GM12878 (cell line): ENCODE measurements at regions not wholly inside any gene's neighbourhood (a gene's known extent, or its start where the extent isn't known, plus 50 kb on each side); places are given as distances from the start of the nearest gene placed in this dataset.

ENCODE experiments used
- CTCF ChIP-seq, 3 experiments: IDR thresholded peaks in 2 of 3; conservative IDR thresholded peaks in 1 of 3; 2 replicates each; pipeline ENCODE4 v1.5.1; 2011; ENCODE audit warnings: low read depth in 3 of 3, low read length in 3 of 3, mild to moderate bottlenecking in 3 of 3, control low read depth in 2 of 3, moderate library complexity in 2 of 3, inconsistent platforms in 1 of 3, mixed read lengths in 1 of 3; ENCODE audit not compliant: control insufficient read depth in 2 of 3, insufficient read depth in 1 of 3; ENCODE audit errors: extremely low read depth in 1 of 3
- E2F4 ChIP-seq: IDR thresholded peaks from 2 replicates; pipeline ENCODE4 v1.6.1; 2012; ENCODE audit warnings: low read depth, low read length, improper control_type of control experiment
- EP300 ChIP-seq, 2 experiments: fragments of 150-350 bp in 1 of 2; IDR thresholded peaks; 2 replicates each; pipeline ENCODE4 v1.6.1; 2011 to 2012; ENCODE audit warnings: low read depth in 2 of 2, low read length in 2 of 2, borderline replicate concordance in 1 of 2, improper control_type of control experiment in 1 of 2, inconsistent platforms in 1 of 2; ENCODE audit not compliant: control insufficient read depth in 1 of 2
- EZH2 ChIP-seq: IDR thresholded peaks from 2 replicates; pipeline ENCODE4 v1.6.1; 2012; ENCODE audit warnings: low read depth, mild to moderate bottlenecking, control low read depth, inconsistent platforms, low read length, borderline replicate concordance; ENCODE audit not compliant: control insufficient read depth
- MXI1 ChIP-seq: fragments of 150-350 bp; IDR thresholded peaks from 2 replicates; pipeline ENCODE4 v1.6.1; 2011; ENCODE audit warnings: low read depth, mild to moderate bottlenecking, inconsistent platforms, low read length, improper control_type of control experiment
- NFYB ChIP-seq: IDR thresholded peaks from 2 replicates; pipeline ENCODE4 v1.6.1; 2011; ENCODE audit warnings: low read depth, mild to moderate bottlenecking, low read length, improper control_type of control experiment, moderate library complexity; ENCODE audit not compliant: insufficient read depth
- POLR2AphosphoS5 ChIP-seq: IDR thresholded peaks from 2 replicates; pipeline ENCODE4 v1.6.1; 2011; ENCODE audit warnings: mild to moderate bottlenecking, low read length, inconsistent platforms
- RCOR1 ChIP-seq: conservative IDR thresholded peaks from 2 replicates; pipeline ENCODE4 v1.6.1; 2012; ENCODE audit warnings: low read depth, low read length, improper control_type of control experiment
- SMARCA5 ChIP-seq: fragments of 450-650 bp; IDR thresholded peaks from 2 replicates; pipeline ENCODE4 v1.6.1; 2017; ENCODE audit warnings: mild to moderate bottlenecking
- TF ChIP-seq, protein P1 (sequence below): fragments of 450-650 bp; conservative IDR thresholded peaks from 2 replicates; pipeline ENCODE4 v1.6.1; 2017; ENCODE audit warnings: mild to moderate bottlenecking, moderate library complexity

GRCh38 chr14:54309615-54310014, 87.2 kb upstream of the CDKN3 start:
- TF ChIP-seq SMARCA5 = no peak
- TF ChIP-seq EZH2 = no peak
- TF ChIP-seq, protein P1, sequence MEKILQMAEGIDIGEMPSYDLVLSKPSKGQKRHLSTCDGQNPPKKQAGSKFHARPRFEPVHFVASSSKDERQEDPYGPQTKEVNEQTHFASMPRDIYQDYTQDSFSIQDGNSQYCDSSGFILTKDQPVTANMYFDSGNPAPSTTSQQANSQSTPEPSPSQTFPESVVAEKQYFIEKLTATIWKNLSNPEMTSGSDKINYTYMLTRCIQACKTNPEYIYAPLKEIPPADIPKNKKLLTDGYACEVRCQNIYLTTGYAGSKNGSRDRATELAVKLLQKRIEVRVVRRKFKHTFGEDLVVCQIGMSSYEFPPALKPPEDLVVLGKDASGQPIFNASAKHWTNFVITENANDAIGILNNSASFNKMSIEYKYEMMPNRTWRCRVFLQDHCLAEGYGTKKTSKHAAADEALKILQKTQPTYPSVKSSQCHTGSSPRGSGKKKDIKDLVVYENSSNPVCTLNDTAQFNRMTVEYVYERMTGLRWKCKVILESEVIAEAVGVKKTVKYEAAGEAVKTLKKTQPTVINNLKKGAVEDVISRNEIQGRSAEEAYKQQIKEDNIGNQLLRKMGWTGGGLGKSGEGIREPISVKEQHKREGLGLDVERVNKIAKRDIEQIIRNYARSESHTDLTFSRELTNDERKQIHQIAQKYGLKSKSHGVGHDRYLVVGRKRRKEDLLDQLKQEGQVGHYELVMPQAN = no peak
- TF ChIP-seq CTCF (IDR thresholded peaks at IDR 0.05 in 2 of 3, conservative IDR thresholded peaks at IDR 0.05 in 1 of 3; ENCODE audit: control insufficient read depth in 2 of 3, extremely low read depth in 1 of 3, insufficient read depth in 1 of 3, low read depth in 3 of 3, low read length in 3 of 3) = no peak
- TF ChIP-seq POLR2AphosphoS5 = no peak
- no peak for TF ChIP-seq EP300 (IDR thresholded peaks at IDR 0.05; ENCODE audit: borderline replicate concordance in 1 of 2, control insufficient read depth in 1 of 2, low read depth in 2 of 2, low read length in 2 of 2)
- TF ChIP-seq E2F4 = no peak
- TF ChIP-seq NFYB = no peak
- no peak for TF ChIP-seq MXI1
- no peak for TF ChIP-seq RCOR1
